ENCODE measurements at regions not wholly inside any gene's neighbourhood (a gene's known extent, or its start where the extent isn't known, plus 50 kb on each side); places are given as distances from the start of the nearest gene placed in this dataset.

DNA sequence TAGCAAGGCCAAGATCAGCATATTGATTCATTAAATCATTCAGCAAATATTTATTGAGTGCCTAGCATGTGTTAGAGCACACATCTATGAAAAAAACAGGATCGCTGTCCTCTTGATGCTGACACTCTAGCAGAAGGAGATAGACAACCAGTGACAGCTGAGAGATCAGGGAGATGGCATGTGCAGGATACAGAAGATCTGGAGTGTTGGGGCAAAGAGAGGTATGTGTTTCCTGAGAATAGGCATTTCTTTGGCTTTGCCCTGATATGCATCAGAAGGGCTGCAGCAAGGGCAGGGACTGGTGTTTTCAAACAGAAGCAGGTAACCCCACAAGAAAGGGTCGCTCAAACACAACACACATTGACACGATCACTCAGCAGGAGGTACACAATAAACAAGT lies 423.4 kb downstream of the FOXO1 start:
- Histone ChIP-seq H3K4me2 (ENCODE audit: insufficient read depth, low read length) (no peak overlapping the region), H3K9me1 (ENCODE audit: control insufficient read depth, insufficient read depth, low read length) (no peaks in the 10 kb centered on the region), H3K36me3 (ENCODE audit: control insufficient read depth, insufficient read depth, low read length) (no peaks in the 10 kb centered on the region), H3K9me3 (replicated peaks; ENCODE audit: control insufficient read depth, insufficient read depth, low read depth, low read length) (no peaks in the 10 kb centered on the region), H3K9ac (ENCODE audit: insufficient read depth in 1 of 2, low read depth in 2 of 2, low read length in 2 of 2) (no peak overlapping the region), H3K4me1 (replicated peaks in 1 of 2; ENCODE audit: control insufficient read depth in 2 of 2, insufficient read depth in 2 of 2, low read length in 2 of 2) (no peaks in the 10 kb centered on the region), H3K4me3 (no peak overlapping the region), H2AFZ (ENCODE audit: low read depth, low read length) (no peak overlapping the region), H3K27me3 (ENCODE audit: control insufficient read depth in 2 of 2, insufficient read depth in 2 of 2, low read length in 2 of 2) (no peaks in the 10 kb centered on the region), H3K27ac (ENCODE audit: extremely low read depth, low read depth, low read length) (no peak overlapping the region), H3K79me2 (ENCODE audit: control insufficient read depth, insufficient read depth, low read length) (no peaks in the 10 kb centered on the region), H4K20me1 (replicated peaks; ENCODE audit: control insufficient read depth, insufficient read depth, low read length) (no peaks in the 10 kb centered on the region)
- ChIA-PET CTCF (ENCODE audit: low intra/inter-chr PET ratio) (no interaction called here), POLR2A (interaction anchor here (0.8 kb wide), 1 partner anchor 219 kb away, joined by 3 read pairs; no protein-coding TSS in a partner anchor)
- 0% methylated on average over 3 of the region's 3 CpGs for WGBS (ENCODE audit: insufficient coverage, low coverage, missing lambda C conversion rate)
- DNase-seq (ENCODE audit: extremely low read depth in 1 of 4, low spot score in 3 of 4) (no peak), ATAC-seq (no peak), FAIRE-seq (no peak)
- TF ChIP-seq MYBL2 (IDR thresholded peaks at IDR 0.05; ENCODE audit: low read depth) (no peak), MYBL2 (CRISPR knock-in tag; IDR thresholded peaks at IDR 0.05; ENCODE audit: borderline replicate concordance) (no peak), ASH1L (IDR thresholded peaks at IDR 0.05; ENCODE audit: borderline replicate concordance, low read depth, partially characterized antibody) (no peak), CREB1 (IDR thresholded peaks at IDR 0.05) (no peak), CREB1 (CRISPR knock-in tag; IDR thresholded peaks at IDR 0.05) (no peak), POLR3A (IDR thresholded peaks at IDR 0.05; ENCODE audit: borderline replicate concordance, extremely low read depth, insufficient read depth, insufficient read length) (no peak), NCOA6 (IDR thresholded peaks at IDR 0.05) (no peak), MIER1 (IDR thresholded peaks at IDR 0.05; ENCODE audit: low read depth) (no peak)
- TF ChIP-seq, protein P1, sequence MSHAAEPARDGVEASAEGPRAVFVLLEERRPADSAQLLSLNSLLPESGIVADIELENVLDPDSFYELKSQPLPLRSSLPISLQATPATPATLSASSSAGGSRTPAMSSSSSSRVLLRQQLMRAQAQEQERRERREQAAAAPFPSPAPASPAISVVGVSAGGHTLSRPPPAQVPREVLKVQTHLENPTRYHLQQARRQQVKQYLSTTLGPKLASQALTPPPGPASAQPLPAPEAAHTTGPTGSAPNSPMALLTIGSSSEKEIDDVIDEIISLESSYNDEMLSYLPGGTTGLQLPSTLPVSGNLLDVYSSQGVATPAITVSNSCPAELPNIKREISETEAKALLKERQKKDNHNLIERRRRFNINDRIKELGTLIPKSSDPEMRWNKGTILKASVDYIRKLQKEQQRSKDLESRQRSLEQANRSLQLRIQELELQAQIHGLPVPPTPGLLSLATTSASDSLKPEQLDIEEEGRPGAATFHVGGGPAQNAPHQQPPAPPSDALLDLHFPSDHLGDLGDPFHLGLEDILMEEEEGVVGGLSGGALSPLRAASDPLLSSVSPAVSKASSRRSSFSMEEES (CRISPR knock-in tag; IDR thresholded peaks at IDR 0.05): no peak
- TF ChIP-seq, protein P2, sequence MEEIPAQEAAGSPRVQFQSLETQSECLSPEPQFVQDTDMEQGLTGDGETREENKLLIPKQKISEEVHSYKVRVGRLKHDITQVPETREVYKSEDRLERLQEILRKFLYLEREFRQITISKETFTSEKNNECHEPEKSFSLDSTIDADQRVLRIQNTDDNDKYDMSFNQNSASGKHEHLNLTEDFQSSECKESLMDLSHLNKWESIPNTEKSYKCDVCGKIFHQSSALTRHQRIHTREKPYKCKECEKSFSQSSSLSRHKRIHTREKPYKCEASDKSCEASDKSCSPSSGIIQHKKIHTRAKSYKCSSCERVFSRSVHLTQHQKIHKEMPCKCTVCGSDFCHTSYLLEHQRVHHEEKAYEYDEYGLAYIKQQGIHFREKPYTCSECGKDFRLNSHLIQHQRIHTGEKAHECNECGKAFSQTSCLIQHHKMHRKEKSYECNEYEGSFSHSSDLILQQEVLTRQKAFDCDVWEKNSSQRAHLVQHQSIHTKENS (CRISPR knock-in tag; IDR thresholded peaks at IDR 0.05): no peak
- TF ChIP-seq, protein P3, sequence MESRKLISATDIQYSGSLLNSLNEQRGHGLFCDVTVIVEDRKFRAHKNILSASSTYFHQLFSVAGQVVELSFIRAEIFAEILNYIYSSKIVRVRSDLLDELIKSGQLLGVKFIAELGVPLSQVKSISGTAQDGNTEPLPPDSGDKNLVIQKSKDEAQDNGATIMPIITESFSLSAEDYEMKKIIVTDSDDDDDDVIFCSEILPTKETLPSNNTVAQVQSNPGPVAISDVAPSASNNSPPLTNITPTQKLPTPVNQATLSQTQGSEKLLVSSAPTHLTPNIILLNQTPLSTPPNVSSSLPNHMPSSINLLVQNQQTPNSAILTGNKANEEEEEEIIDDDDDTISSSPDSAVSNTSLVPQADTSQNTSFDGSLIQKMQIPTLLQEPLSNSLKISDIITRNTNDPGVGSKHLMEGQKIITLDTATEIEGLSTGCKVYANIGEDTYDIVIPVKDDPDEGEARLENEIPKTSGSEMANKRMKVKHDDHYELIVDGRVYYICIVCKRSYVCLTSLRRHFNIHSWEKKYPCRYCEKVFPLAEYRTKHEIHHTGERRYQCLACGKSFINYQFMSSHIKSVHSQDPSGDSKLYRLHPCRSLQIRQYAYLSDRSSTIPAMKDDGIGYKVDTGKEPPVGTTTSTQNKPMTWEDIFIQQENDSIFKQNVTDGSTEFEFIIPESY (CRISPR knock-in tag; IDR thresholded peaks at IDR 0.05): no peak
- BruUV-seq (replicated peaks): no TSS peak
- in situ Hi-C loops (cut with MboI) (no loop called here), intact Hi-C loops (cut with micrococcal nuclease) (no loop called here)
